GM21786 (cell line): ENCODE measurements at regions not wholly inside any gene's neighbourhood (a gene's known extent, or its start where the extent isn't known, plus 50 kb on each side); places are given as distances from the start of the nearest gene placed in this dataset.
"Not testable (repeated sequence)": the region's sequence is repeated elsewhere in the genome, so short reads cannot be mapped to it uniquely, and the experiment has no call there.

Source experiments
- ATAC-seq: cut with Tn5 transposase; IDR thresholded peaks from one replicate; pipeline ENCODE4 v1.9.1; 2021; ENCODE audit not compliant: unreplicated experiment

- no peak for ATAC-seq
These were observed 152.9 kb downstream of the SPP2 start for GRCh38 chr2:234203135-234203984.

GRCh38 chr2:234202601-234203000 is 152.1 kb downstream of the SPP2 start:
- ATAC-seq: no peak

- ATAC-seq: no peak
These were observed 149.5 kb downstream of the SPP2 start for GRCh38 chr2:234199996-234200395.

- no peak for ATAC-seq
These were observed 148.5 kb downstream of the SPP2 start for GRCh38 chr2:234198976-234199375.

GRCh38 chr2:234195516-234195915 is 145.0 kb downstream of the SPP2 start:
- no peak for ATAC-seq

- no peak for ATAC-seq
These were observed 143.6 kb downstream of the SPP2 start for GRCh38 chr2:234193977-234194563.

GRCh38 chr2:234191819-234192407 is 141.4 kb downstream of the SPP2 start:
- no peak for ATAC-seq

- ATAC-seq: no peak
These were observed 139.3 kb downstream of the SPP2 start for GRCh38 chr2:234189786-234190300.

- ATAC-seq: no peak
These were observed 138.7 kb downstream of the SPP2 start for GRCh38 chr2:234189230-234189629.

GRCh38 chr2:234187646-234188174 is 137.2 kb downstream of the SPP2 start:
- ATAC-seq: no peak

- no peak for ATAC-seq
These were observed 130.6 kb downstream of the SPP2 start for GRCh38 chr2:234181121-234181520.

- ATAC-seq: no peak
These were observed 128.5 kb downstream of the SPP2 start for GRCh38 chr2:234179031-234179363.

- ATAC-seq: no peak
These were observed 128.0 kb downstream of the SPP2 start for GRCh38 chr2:234178330-234179030.

GRCh38 chr2:234175649-234176048 is 125.1 kb downstream of the SPP2 start:
- ATAC-seq: no peak

GRCh38 chr2:234174742-234175141 is 124.2 kb downstream of the SPP2 start:
- ATAC-seq: no peak

- ATAC-seq: no peak
These were observed 122.0 kb downstream of the SPP2 start for GRCh38 chr2:234172532-234172931.

GRCh38 chr2:234172066-234172465 is 121.6 kb downstream of the SPP2 start:
- ATAC-seq: no peak

- ATAC-seq: no peak
These were observed 121.2 kb downstream of the SPP2 start for GRCh38 chr2:234171666-234172065.

GRCh38 chr2:234169674-234170073 is 119.2 kb downstream of the SPP2 start:
- ATAC-seq: no peak

- ATAC-seq: not testable (repeated sequence)
These were observed 118.4 kb downstream of the SPP2 start for GRCh38 chr2:234168605-234169570.
